Panc1 (cell line): ENCODE measurements at regions not wholly inside any gene's neighbourhood (a gene's known extent, or its start where the extent isn't known, plus 50 kb on each side); places are given as distances from the start of the nearest gene placed in this dataset.

Source experiments
- ATAC-seq: fragments of 200-7000 bp; cut with Tn5 transposase; 2 replicates; pipeline ENCODE4 v1.9.1; 2020; ENCODE audit warnings: mild to moderate bottlenecking, moderate library complexity
- BruUV-seq: library from RNA; stranded (reverse); fragments of 400-500 nt; replicated peaks from 2 replicates; lab custom pipeline; 2021; lab: Mats Ljungman, UMichigan
- CTCF ChIA-PET: fragments of 300-600 bp; sonication (Branson Sonifier 250); formaldehyde crosslinking; loops from one replicate; lab custom pipeline; 2022; ENCODE audit warnings: antibody characterized with exemption; lab: Charles Lee
- POLR2A ChIA-PET: fragments of 300-600 bp; sonication (Branson Sonifier 250); formaldehyde crosslinking; loops from one replicate; lab custom pipeline; 2022; ENCODE audit warnings: antibody characterized with exemption; lab: Charles Lee
- DNase-seq: peaks from one replicate; pipeline ENCODE4 v3.0.0-alpha.2; 2010; ENCODE audit warnings: low read depth, low spot score
- H3K27ac ChIP-seq: 2 replicates; pipeline ENCODE4 v1.5.1; 2011; ENCODE audit warnings: mild to moderate bottlenecking, low read length, inconsistent platforms
- H3K27me3 ChIP-seq: fragments of 200-500 bp; sonication (Bioruptor generic); 2 replicates; pipeline ENCODE4 v1.6.0; 2014; ENCODE audit warnings: low read length, inconsistent platforms; ENCODE audit not compliant: control insufficient read depth, insufficient read depth
- H3K36me3 ChIP-seq: fragments of 200-500 bp; sonication (Bioruptor generic); 2 replicates; pipeline ENCODE4 v1.5.1; 2014; ENCODE audit warnings: inconsistent platforms, mild to moderate bottlenecking, low read length, moderate library complexity; ENCODE audit not compliant: control insufficient read depth, insufficient read depth
- H3K4me1 ChIP-seq: 2 replicates; pipeline ENCODE4 v1.5.1; 2011; ENCODE audit warnings: inconsistent platforms, mild to moderate bottlenecking, low read length, moderate library complexity; ENCODE audit not compliant: control insufficient read depth, insufficient read depth
- H3K4me3 ChIP-seq, 2 experiments: 2 replicates each; pipeline ENCODE4 v1.5.1; 2011 to 2012; ENCODE audit warnings: low read depth in 2 of 2, low read length in 2 of 2, mild to moderate bottlenecking in 2 of 2, inconsistent platforms in 1 of 2, moderate library complexity in 1 of 2
- H3K9me3 ChIP-seq: fragments of 200-500 bp; sonication (Bioruptor generic); 2 replicates; pipeline ENCODE4 v1.5.1; 2014; ENCODE audit warnings: low read depth, mild to moderate bottlenecking, inconsistent platforms, low read length, moderate library complexity; ENCODE audit not compliant: control insufficient read depth, insufficient read depth
- CTCF ChIP-seq: fragments of 450-650 bp; IDR thresholded peaks from 2 replicates; pipeline ENCODE4 v1.5.1; 2017; ENCODE audit warnings: mild to moderate bottlenecking
- POLR2AphosphoS5 ChIP-seq: IDR thresholded peaks from 2 replicates; pipeline ENCODE4 v1.6.1; 2012; ENCODE audit warnings: mild to moderate bottlenecking, low read depth, low read length, moderate library complexity
- REST ChIP-seq, 2 experiments: IDR thresholded peaks; 2 replicates each; pipeline ENCODE4 v1.6.1; 2011 to 2012; ENCODE audit warnings: low read depth in 2 of 2, control low read depth in 1 of 2, low read length in 1 of 2, mild to moderate bottlenecking in 1 of 2, moderate library complexity in 1 of 2; ENCODE audit not compliant: insufficient read depth in 1 of 2
- SIN3A ChIP-seq: IDR thresholded peaks from 2 replicates; pipeline ENCODE4 v1.6.1; 2012; ENCODE audit warnings: low read depth, mild to moderate bottlenecking, low read length, moderate library complexity, borderline replicate concordance; ENCODE audit not compliant: insufficient read depth
- TCF7L2 ChIP-seq: IDR thresholded peaks from 2 replicates; pipeline ENCODE4 v1.6.1; 2011; ENCODE audit warnings: mild to moderate bottlenecking, low read depth, low read length, inconsistent platforms
- in situ Hi-C: cut with HindIII; loops from 2 replicates; pipeline ENCODE4 v1.10.0; 2016; ENCODE audit warnings: low sequenced_read_pairs, low pct_unique_long_range_greater_than_20kb
- intact Hi-C: fragments of 100-400 bp; cut with micrococcal nuclease; formaldehyde crosslinking; loops from one replicate; pipeline ENCODE4 v1.10.0; 2022; ENCODE audit not compliant: unreplicated experiment

- intact Hi-C loops (loop anchor here (10.0 kb wide), 1 partner anchor 1963 kb away; the partner anchor contains the start of gene EFNB2), in situ Hi-C loops (no loop called here)
- CTCF ChIA-PET = interaction anchor here (0.7 kb wide), 1 partner anchor 192 kb away, joined by 3 read pairs; no protein-coding TSS in a partner anchor
- H3K4me1 ChIP-seq = no peaks in the 10 kb centered on the region
- DNase-seq (no peak), ATAC-seq (no peak)
- no TSS peak for BruUV-seq
- no peak overlapping the region for H3K27ac ChIP-seq
- no peaks in the 10 kb centered on the region for H3K27me3 ChIP-seq
- H3K36me3 ChIP-seq = no peaks in the 10 kb centered on the region
- no peaks in the 10 kb centered on the region for H3K9me3 ChIP-seq
- POLR2A ChIA-PET = no interaction called here
- H3K4me3 ChIP-seq = peak overlapping the region in 1 of 2 experiments; percentile 24; a peak in 1 of 4 replicates
- TF ChIP-seq POLR2AphosphoS5 = no peak
- TF ChIP-seq REST (IDR thresholded peaks at IDR 0.05; ENCODE audit: insufficient read depth in 1 of 2, low read depth in 2 of 2, low read length in 1 of 2) = no peak
- TF ChIP-seq SIN3A = no peak
- TF ChIP-seq CTCF = peak; percentile 37
Measured at GRCh38 chr13:104571893-104572229, 1505.6 kb upstream of the SLC10A2 start.

DNA sequence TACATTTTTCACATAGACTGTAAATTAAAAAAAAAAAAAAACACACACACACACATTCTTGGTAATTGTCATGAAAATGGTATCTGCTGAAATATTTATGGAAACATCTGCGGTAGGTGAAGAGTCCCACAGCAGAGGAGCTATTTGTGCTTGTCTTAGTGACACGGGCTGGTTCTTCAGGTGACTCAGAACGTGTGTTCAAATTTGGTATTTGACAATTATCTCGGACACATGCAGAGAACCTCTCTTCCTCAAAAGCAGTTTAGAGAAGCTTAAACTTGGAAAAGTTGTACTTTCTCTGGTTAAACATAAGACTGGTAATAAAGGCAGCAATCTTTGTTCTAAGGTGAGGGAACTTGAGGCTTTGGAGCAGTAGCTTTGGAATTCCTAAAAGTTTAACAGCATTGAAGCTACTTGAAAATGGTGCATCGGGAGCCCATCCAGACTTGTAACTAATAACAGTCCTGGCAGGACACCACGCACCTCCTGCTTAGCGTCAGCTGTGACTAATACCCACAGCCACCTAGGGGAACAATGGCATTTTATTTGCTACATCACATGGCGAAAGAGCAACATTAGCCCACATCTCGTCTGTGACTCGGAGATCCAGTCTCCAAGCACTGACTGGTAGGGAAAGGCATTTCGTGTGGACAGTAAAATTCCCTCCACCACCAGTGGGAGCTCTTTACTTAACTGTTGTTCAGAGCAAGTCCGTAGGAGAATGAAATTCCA lies 1505.1 kb upstream of the SLC10A2 start:
- CTCF ChIA-PET = interaction anchor here (0.5 to 0.7 kb wide), 2 partner anchors 805 to 1964 kb away, joined by 3 to 5 read pairs; partner anchors contain the start of gene EFNB2
- peak overlapping the region in 1 of 2 experiments; percentile 24; a peak in 2 of 4 replicates for H3K4me3 ChIP-seq
- no peaks in the 10 kb centered on the region for H3K4me1 ChIP-seq
- H3K36me3 ChIP-seq = no peaks in the 10 kb centered on the region
- no peak for TF ChIP-seq TCF7L2
- TF ChIP-seq CTCF = peak; percentile 75
- in situ Hi-C loops (no loop called here), intact Hi-C loops (loop anchor here (10.0 kb wide), 1 partner anchor 1963 kb away; the partner anchor contains the start of gene EFNB2)
- BruUV-seq = no TSS peak
- peak; percentile 42 for DNase-seq
- no peak overlapping the region for H3K27ac ChIP-seq
- peak; percentile 90 for ATAC-seq
- H3K9me3 ChIP-seq = no peaks in the 10 kb centered on the region
- H3K27me3 ChIP-seq = no peaks in the 10 kb centered on the region
- POLR2A ChIA-PET = interaction anchor here (0.6 kb wide), 1 partner anchor 1524 kb away, joined by 9 read pairs; no protein-coding TSS in a partner anchor
